AG10803 (cell line): ENCODE measurements at regions not wholly inside any gene's neighbourhood (a gene's known extent, or its start where the extent isn't known, plus 50 kb on each side); places are given as distances from the start of the nearest gene placed in this dataset.

ENCODE experiments used
- DNase-seq: peaks from one replicate; pipeline ENCODE4 v3.0.0; 2010; ENCODE audit warnings: low read depth
- H3K4me3 ChIP-seq: 2 replicates; pipeline ENCODE4 v1.5.1; 2011; ENCODE audit warnings: mild to moderate bottlenecking, low read length, control low read depth
- CTCF ChIP-seq: conservative IDR thresholded peaks from 2 replicates; pipeline ENCODE4 v1.5.1; 2011; ENCODE audit warnings: mild to moderate bottlenecking, low read length, control low read depth, inconsistent platforms

GRCh38 chr11:25741886-25742285 lies 590.0 kb upstream of the ANO3 start:
- no peak for TF ChIP-seq CTCF
- no peak overlapping the region for H3K4me3 ChIP-seq
- no peak for DNase-seq

GRCh38 chr11:25742800-25743199 lies 589.1 kb upstream of the ANO3 start:
- no peak overlapping the region for H3K4me3 ChIP-seq
- DNase-seq, result no peak
- TF ChIP-seq CTCF, result no peak

DNA sequence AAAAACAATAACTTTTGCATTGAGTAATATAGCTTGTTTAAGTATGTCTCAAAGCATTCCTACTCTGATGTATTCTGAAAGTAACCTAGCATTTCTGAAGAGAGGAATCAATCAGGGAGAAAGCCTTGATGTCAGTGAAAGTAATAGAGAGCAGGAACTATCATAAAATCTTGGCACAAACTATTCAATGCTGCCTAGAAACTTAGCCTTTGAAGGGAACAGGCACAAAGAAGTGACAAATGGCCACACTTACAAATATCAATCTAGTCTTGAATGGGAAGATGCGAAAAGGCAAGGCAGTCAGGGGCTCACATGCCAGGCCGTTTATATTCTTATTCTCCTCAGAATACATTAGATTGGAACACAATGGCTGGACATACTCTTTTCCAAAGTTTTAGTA lies 576.5 kb upstream of the ANO3 start:
- TF ChIP-seq CTCF, result no peak
- no peak for DNase-seq
- no peak overlapping the region for H3K4me3 ChIP-seq

DNA sequence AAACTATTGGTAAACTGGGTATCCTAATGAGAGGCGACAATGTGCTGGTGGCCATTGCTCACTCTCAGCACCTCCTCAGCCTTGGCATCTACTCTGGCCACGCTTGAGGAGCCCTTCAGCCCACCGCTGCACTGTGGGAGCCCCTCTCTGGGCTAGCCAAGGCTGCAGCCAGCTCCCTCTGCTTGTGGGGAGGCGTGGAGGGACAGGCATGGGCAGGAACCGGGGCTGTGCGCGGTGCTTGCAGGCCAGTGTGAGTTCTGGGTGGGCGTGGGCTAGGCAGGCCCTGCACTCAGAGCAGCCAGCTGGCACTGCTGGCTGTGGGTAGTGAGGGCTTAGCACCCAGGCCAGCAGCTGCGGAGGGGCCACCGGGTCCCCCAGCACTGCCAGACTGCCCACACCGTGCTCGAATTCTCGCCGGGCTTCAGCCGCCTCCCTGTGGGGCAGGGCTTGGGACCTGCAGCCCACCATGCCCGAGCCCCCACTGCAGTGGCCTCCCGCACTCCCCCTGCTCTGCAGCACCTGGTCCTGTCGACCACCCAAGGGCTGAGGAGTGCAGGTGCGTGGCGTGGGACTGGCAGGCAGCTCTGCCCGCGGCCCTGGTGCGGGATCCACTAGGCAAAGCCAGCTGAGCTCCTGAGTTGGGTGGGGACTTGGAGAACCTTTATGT lies 575.9 kb upstream of the ANO3 start:
- no peak for TF ChIP-seq CTCF
- DNase-seq, result no peak
- no peak overlapping the region for H3K4me3 ChIP-seq

- TF ChIP-seq CTCF, result no peak
- DNase-seq, result no peak
- no peak overlapping the region for H3K4me3 ChIP-seq
These were observed 573.7 kb upstream of the ANO3 start for GRCh38 chr11:25758145-25758661.

DNA sequence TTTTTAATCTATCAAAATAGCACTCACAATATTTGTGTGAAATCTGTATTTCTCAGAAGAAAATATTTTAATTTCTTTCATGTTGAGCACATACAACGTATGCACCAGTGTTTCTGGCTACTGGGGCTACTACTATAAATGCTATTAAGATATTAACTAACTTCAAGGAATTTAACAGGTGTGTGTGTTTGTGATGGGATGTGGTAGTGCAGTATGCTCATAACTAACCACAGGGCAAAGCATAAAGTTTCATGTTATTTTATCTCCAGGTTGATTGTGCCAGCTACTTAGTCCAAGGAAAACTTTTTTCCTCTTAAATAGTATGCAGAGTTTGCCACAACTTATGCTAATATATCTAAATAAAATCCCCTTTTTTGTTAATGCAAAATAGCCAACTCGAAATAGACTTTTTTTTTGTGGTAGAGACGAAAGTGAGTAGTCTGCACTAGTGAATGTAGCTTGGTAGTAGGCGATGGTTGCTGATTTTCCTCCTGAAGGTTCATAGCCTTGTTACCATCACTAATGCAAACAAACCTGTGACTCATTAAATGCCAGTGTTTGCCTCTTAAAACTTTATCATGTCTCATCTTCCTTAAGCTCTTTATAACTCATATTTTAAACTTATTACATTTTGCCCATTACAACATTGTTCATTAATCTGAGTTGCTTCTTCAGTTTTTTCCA lies 565.5 kb upstream of the ANO3 start:
- no peak for DNase-seq
- H3K4me3 ChIP-seq, result no peak overlapping the region
- TF ChIP-seq CTCF, result no peak

DNA sequence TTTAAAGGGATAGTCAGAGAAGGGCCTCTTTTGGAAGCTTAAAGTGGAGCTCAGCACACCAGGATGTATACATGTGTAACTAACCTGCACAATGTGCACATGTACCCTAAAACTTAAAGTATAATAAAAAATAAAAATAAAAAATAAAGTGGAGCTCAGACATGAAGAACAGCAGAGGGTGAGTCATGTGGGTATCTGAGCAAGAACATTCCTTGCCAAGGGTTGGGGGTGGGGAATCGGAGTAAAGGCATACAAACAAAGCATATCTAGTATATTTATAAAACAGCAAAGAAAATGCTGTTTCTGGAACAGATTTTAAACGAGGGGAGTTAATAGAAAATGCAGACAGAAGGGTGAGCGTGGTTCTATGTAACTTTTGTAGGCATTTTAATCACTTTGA lies 562.6 kb upstream of the ANO3 start:
- TF ChIP-seq CTCF, result no peak
- no peak overlapping the region for H3K4me3 ChIP-seq
- DNase-seq, result no peak
